ENCODE measurements at regions not wholly inside any gene's neighbourhood (a gene's known extent, or its start where the extent isn't known, plus 50 kb on each side); places are given as distances from the start of the nearest gene placed in this dataset.
"Not testable (repeated sequence)": the region's sequence is repeated elsewhere in the genome, so short reads cannot be mapped to it uniquely, and the experiment has no call there.

DNA sequence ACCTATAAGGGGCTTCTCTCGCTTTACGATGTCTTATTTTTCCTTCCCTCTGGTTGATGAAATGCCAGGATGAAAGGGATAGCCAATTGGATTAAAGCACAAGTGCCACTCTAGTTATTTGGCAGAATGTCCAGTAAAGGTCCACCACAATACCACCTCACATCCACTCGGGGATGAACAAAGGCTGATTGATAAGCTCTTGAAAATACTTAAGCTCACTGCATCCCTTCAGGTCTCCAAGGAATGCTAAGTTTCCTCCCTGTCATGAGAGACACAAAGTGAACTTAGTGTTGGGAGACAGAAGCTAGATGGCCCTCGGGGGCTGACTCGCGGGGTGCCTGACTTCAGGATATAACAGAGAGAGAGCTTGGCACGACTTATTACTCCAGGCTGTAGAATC is 185.9 kb upstream of the ZNF644 start:
- WGBS, 2 experiments (ENCODE audit: extremely low coverage in 1 of 2, insufficient coverage in 1 of 2, insufficient read length in 1 of 2, insufficient replicate concordance in 2 of 2, low coverage in 1 of 2, low lambda C conversion rate in 2 of 2, missing lambda C conversion rate in 1 of 2), result 93% methylated on average over 7 of the region's 7 CpGs; no CpG with 5 or more reads in 1 of the 2 experiments
- FAIRE-seq; H2AK5ac ChIP-seq (ENCODE audit: low read depth, low read length); H3K27ac ChIP-seq (ENCODE audit: low read depth, low read length); H3K56ac ChIP-seq (replicated peaks; ENCODE audit: insufficient read length, low read depth, low read length); H3K4me3 ChIP-seq (ENCODE audit: extremely low read depth in 1 of 4, insufficient read depth in 2 of 4, low read depth in 3 of 4, low read length in 4 of 4); H3K4me1 ChIP-seq (replicated peaks in 1 of 4; ENCODE audit: control insufficient read depth in 3 of 4, insufficient read depth in 4 of 4, low read length in 3 of 4); H2AFZ ChIP-seq (ENCODE audit: low read length); POLR2A ChIA-PET (ENCODE audit: partially characterized antibody); H3K4ac ChIP-seq (replicated peaks; ENCODE audit: insufficient read length, low read depth, low read length); H3K27me3 ChIP-seq (replicated peaks in 1 of 4; ENCODE audit: control insufficient read depth in 3 of 4, extremely low read depth in 1 of 4, insufficient read depth in 3 of 4, low read length in 3 of 4); H2BK20ac ChIP-seq (ENCODE audit: low read length); H4K91ac ChIP-seq (replicated peaks; ENCODE audit: insufficient read length, low read length); DNase-seq (ENCODE audit: low read depth in 1 of 2, low spot score in 2 of 2); H3K14ac ChIP-seq (ENCODE audit: insufficient read length); H4K20me1 ChIP-seq (replicated peaks in 1 of 2; ENCODE audit: control insufficient read depth in 1 of 2, insufficient read depth in 2 of 2, low read length in 2 of 2); H2BK12ac ChIP-seq (ENCODE audit: low read depth, low read length); H3K23ac ChIP-seq (ENCODE audit: insufficient read length); H2BK120ac ChIP-seq (replicated peaks; ENCODE audit: low read depth, low read length); H3K4me2 ChIP-seq (ENCODE audit: insufficient read depth in 1 of 2, low read depth in 2 of 2, low read length in 2 of 2); H4K8ac ChIP-seq (ENCODE audit: extremely low read depth, insufficient read depth, low read length); H4K5ac ChIP-seq (ENCODE audit: insufficient read length, low read depth, low read length); H2BK15ac ChIP-seq (ENCODE audit: low read length); H3K9me3 ChIP-seq (ENCODE audit: insufficient read depth in 2 of 2, low read depth in 1 of 2, low read length in 1 of 2); H3K23me2 ChIP-seq (ENCODE audit: low read depth, low read length); H3K9ac ChIP-seq (replicated peaks in 1 of 4; ENCODE audit: extremely low read depth in 1 of 4, low read depth in 3 of 4, low read length in 3 of 4); H3K36me3 ChIP-seq (ENCODE audit: control insufficient read depth in 2 of 4, insufficient read depth in 4 of 4, low read length in 3 of 4); H3K79me2 ChIP-seq (ENCODE audit: control insufficient read depth in 1 of 2, insufficient read depth in 2 of 2, low read length in 2 of 2); H3K79me1 ChIP-seq (ENCODE audit: low read depth, low read length); H3K18ac ChIP-seq (ENCODE audit: extremely low read depth, low read length); H2BK5ac ChIP-seq (ENCODE audit: low read depth, low read length): not testable (repeated sequence)
- CTCF ChIA-PET (ENCODE audit: partially characterized antibody), result interaction anchor here (2.2 kb wide), 1 partner anchor 42 kb away, joined by 10 read pairs; no protein-coding TSS in a partner anchor

DNA sequence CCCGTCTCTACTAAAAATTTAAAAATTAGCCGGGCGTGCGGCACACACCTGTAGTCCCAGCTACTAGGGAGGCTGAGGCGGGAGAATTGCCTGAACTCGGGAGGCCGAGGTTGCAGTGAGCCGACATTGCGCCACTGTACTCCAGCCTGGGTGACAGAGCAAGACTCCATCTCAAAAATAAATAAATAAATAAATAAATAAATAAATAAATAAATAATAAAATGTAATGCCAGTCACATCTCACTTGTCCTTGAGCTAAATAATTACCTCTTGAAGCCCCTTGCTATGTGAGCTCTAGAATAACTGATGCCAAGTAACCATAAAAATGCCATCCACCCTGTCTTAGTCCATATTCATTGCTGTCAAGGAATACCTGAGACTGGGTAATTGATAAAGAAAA is 182.3 kb upstream of the ZNF644 start:
- H3K14ac ChIP-seq (ENCODE audit: insufficient read length); H4K8ac ChIP-seq (ENCODE audit: extremely low read depth, insufficient read depth, low read length); H4K20me1 ChIP-seq (replicated peaks in 1 of 2; ENCODE audit: control insufficient read depth in 1 of 2, insufficient read depth in 2 of 2, low read length in 2 of 2); H2BK120ac ChIP-seq (replicated peaks; ENCODE audit: low read depth, low read length); H3K4me1 ChIP-seq (replicated peaks in 1 of 4; ENCODE audit: control insufficient read depth in 3 of 4, insufficient read depth in 4 of 4, low read length in 3 of 4); FAIRE-seq; H2AK5ac ChIP-seq (ENCODE audit: low read depth, low read length); H3K79me2 ChIP-seq (ENCODE audit: control insufficient read depth in 1 of 2, insufficient read depth in 2 of 2, low read length in 2 of 2); H3K18ac ChIP-seq (ENCODE audit: extremely low read depth, low read length); POLR2A ChIA-PET (ENCODE audit: partially characterized antibody); H3K79me1 ChIP-seq (ENCODE audit: low read depth, low read length); H3K27ac ChIP-seq (ENCODE audit: low read depth, low read length); H4K91ac ChIP-seq (replicated peaks; ENCODE audit: insufficient read length, low read length); H4K5ac ChIP-seq (ENCODE audit: insufficient read length, low read depth, low read length); H3K56ac ChIP-seq (replicated peaks; ENCODE audit: insufficient read length, low read depth, low read length); H3K4ac ChIP-seq (replicated peaks; ENCODE audit: insufficient read length, low read depth, low read length); H3K23me2 ChIP-seq (ENCODE audit: low read depth, low read length); H3K36me3 ChIP-seq (ENCODE audit: control insufficient read depth in 2 of 4, insufficient read depth in 4 of 4, low read length in 3 of 4); H3K9ac ChIP-seq (replicated peaks in 1 of 4; ENCODE audit: extremely low read depth in 1 of 4, low read depth in 3 of 4, low read length in 3 of 4); H3K27me3 ChIP-seq (replicated peaks in 1 of 4; ENCODE audit: control insufficient read depth in 3 of 4, extremely low read depth in 1 of 4, insufficient read depth in 3 of 4, low read length in 3 of 4); H2BK12ac ChIP-seq (ENCODE audit: low read depth, low read length); H3K4me2 ChIP-seq (ENCODE audit: insufficient read depth in 1 of 2, low read depth in 2 of 2, low read length in 2 of 2); H3K23ac ChIP-seq (ENCODE audit: insufficient read length); H3K4me3 ChIP-seq (ENCODE audit: extremely low read depth in 1 of 4, insufficient read depth in 2 of 4, low read depth in 3 of 4, low read length in 4 of 4); DNase-seq (ENCODE audit: low read depth in 1 of 2, low spot score in 2 of 2); H2BK20ac ChIP-seq (ENCODE audit: low read length); H2AFZ ChIP-seq (ENCODE audit: low read length); H2BK5ac ChIP-seq (ENCODE audit: low read depth, low read length); H2BK15ac ChIP-seq (ENCODE audit: low read length); H3K9me3 ChIP-seq (ENCODE audit: insufficient read depth in 2 of 2, low read depth in 1 of 2, low read length in 1 of 2): not testable (repeated sequence)
- CTCF ChIA-PET (ENCODE audit: partially characterized antibody), result interaction anchor here (0.7 to 2.7 kb wide), 2 partner anchors 39 to 81 kb away, joined by 3 to 8 read pairs; no protein-coding TSS in a partner anchor
- 97% methylated on average over 9 of the region's 9 CpGs; no CpG with 5 or more reads in 1 of the 2 experiments for WGBS, 2 experiments (ENCODE audit: extremely low coverage in 1 of 2, insufficient coverage in 1 of 2, insufficient read length in 1 of 2, insufficient replicate concordance in 2 of 2, low coverage in 1 of 2, low lambda C conversion rate in 2 of 2, missing lambda C conversion rate in 1 of 2)

Measured in H1 (cell line).